Activated T-cell treated with anti-CD3 and anti-CD28 coated beads, Interleukin-2, amount 50 U/mL, for 72 hours (primary cell): ENCODE measurements at regions not wholly inside any gene's neighbourhood (a gene's known extent, or its start where the extent isn't known, plus 50 kb on each side); places are given as distances from the start of the nearest gene placed in this dataset.

Source experiments
- ATAC-seq, 2 donors: fragments of 150-1000 bp; cut with Tn5 transposase; replicated peaks in 1 of 2; 2 replicates each; pipeline ENCODE4 v1.10.0; 2021; ENCODE audit warnings: moderate library complexity in 2 of 2, mild to moderate bottlenecking in 1 of 2
- DNase-seq, 2 donors: peaks; one replicate each; pipeline ENCODE4 v3.0.0; 2021 to 2022; ENCODE audit warnings: mixed read lengths in 1 of 2
- H3K27ac Mint-ChIP-seq: one replicate; pipeline ENCODE4 v1.8.0; 2022; ENCODE audit warnings: mild to moderate bottlenecking, moderate library complexity, mixed read lengths
- H3K27me3 Mint-ChIP-seq: one replicate; pipeline ENCODE4 v1.8.0; 2022; ENCODE audit warnings: low read depth, mixed read lengths
- H3K36me3 Mint-ChIP-seq, 2 donors: one replicate each; pipeline ENCODE4 v1.8.0; 2022; ENCODE audit warnings: mixed read lengths in 2 of 2, mild to moderate bottlenecking in 1 of 2; ENCODE audit not compliant: insufficient read depth in 2 of 2
- H3K4me1 Mint-ChIP-seq: one replicate; pipeline ENCODE4 v1.8.0; 2022; ENCODE audit warnings: low read depth, mixed read lengths
- H3K4me3 Mint-ChIP-seq, 2 donors: one replicate each; pipeline ENCODE4 v1.8.0; 2022; ENCODE audit warnings: mild to moderate bottlenecking in 2 of 2, mixed read lengths in 2 of 2, moderate library complexity in 2 of 2
- H3K9me3 Mint-ChIP-seq, 2 donors: one replicate each; pipeline ENCODE4 v1.8.0; 2022; ENCODE audit warnings: mixed read lengths in 2 of 2

- no peaks in the 10 kb centered on the region for H3K27me3 Mint-ChIP-seq
- no peak for ATAC-seq
- H3K27ac Mint-ChIP-seq, result no peak overlapping the region
- H3K9me3 Mint-ChIP-seq, result no peaks in the 10 kb centered on the region
- no peak for DNase-seq
- no peaks in the 10 kb centered on the region for H3K4me1 Mint-ChIP-seq
- no peak overlapping the region for H3K4me3 Mint-ChIP-seq
- no peaks in the 10 kb centered on the region for H3K36me3 Mint-ChIP-seq
These were observed 524.1 kb downstream of the GLRX3 start for GRCh38 chr10:130660266-130660665.

GRCh38 chr10:130661419-130661818, 525.2 kb downstream of the GLRX3 start:
- ATAC-seq, result no peak
- no peak for DNase-seq
- H3K4me3 Mint-ChIP-seq, result no peak overlapping the region
- no peaks in the 10 kb centered on the region for H3K9me3 Mint-ChIP-seq
- H3K27ac Mint-ChIP-seq, result no peak overlapping the region
- no peaks in the 10 kb centered on the region for H3K36me3 Mint-ChIP-seq
- no peaks in the 10 kb centered on the region for H3K4me1 Mint-ChIP-seq
- H3K27me3 Mint-ChIP-seq, result peaks cover 8% of the 10 kb centered on the region

- H3K36me3 Mint-ChIP-seq, result no peaks in the 10 kb centered on the region
- peaks cover 11% of the 10 kb centered on the region for H3K27me3 Mint-ChIP-seq
- no peak for DNase-seq
- no peak for ATAC-seq
- no peaks in the 10 kb centered on the region for H3K4me1 Mint-ChIP-seq
- H3K4me3 Mint-ChIP-seq, result no peak overlapping the region
- H3K9me3 Mint-ChIP-seq, result peaks cover 0 to 1% of the 10 kb centered on the region in 2 donors
- H3K27ac Mint-ChIP-seq, result no peak overlapping the region
These were observed 526.6 kb downstream of the GLRX3 start for GRCh38 chr10:130662775-130663174.

DNA sequence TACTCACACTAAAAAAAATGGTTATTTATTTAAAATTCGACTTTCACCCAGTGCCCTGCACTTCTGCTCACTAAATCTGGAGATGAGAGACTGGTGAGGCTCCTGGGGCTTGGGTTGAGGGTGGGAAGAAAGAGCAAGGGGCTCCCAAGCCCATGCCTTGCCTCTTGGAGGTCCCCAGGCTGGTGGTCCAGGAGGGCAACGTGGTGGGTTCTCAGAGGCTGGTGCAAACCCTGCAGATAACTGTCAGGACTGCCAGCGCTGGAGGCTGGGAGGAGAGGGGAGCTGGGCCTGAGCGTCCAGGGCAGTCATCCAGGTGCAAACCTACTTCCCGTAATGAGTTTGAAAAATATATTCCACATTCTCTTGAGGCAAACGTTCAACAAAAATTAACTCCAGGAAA, 528.3 kb downstream of the GLRX3 start:
- Mint-ChIP-seq H3K9me3 (peaks cover 0 to 3% of the 10 kb centered on the region in 2 donors), H3K4me1 (no peaks in the 10 kb centered on the region), H3K27me3 (peaks cover 13% of the 10 kb centered on the region), H3K36me3 (no peaks in the 10 kb centered on the region), H3K27ac (no peak overlapping the region), H3K4me3 (no peak overlapping the region)
- DNase-seq, result no peak
- ATAC-seq, result no peak

- H3K4me1 Mint-ChIP-seq, result no peaks in the 10 kb centered on the region
- H3K9me3 Mint-ChIP-seq, result peaks cover 0 to 3% of the 10 kb centered on the region in 2 donors
- no peak overlapping the region for H3K4me3 Mint-ChIP-seq
- H3K27me3 Mint-ChIP-seq, result peaks cover 13% of the 10 kb centered on the region
- no peak for DNase-seq
- H3K27ac Mint-ChIP-seq, result no peak overlapping the region
- no peak for ATAC-seq
- no peaks in the 10 kb centered on the region for H3K36me3 Mint-ChIP-seq
These were observed 530.0 kb downstream of the GLRX3 start for GRCh38 chr10:130666215-130666614.

DNA sequence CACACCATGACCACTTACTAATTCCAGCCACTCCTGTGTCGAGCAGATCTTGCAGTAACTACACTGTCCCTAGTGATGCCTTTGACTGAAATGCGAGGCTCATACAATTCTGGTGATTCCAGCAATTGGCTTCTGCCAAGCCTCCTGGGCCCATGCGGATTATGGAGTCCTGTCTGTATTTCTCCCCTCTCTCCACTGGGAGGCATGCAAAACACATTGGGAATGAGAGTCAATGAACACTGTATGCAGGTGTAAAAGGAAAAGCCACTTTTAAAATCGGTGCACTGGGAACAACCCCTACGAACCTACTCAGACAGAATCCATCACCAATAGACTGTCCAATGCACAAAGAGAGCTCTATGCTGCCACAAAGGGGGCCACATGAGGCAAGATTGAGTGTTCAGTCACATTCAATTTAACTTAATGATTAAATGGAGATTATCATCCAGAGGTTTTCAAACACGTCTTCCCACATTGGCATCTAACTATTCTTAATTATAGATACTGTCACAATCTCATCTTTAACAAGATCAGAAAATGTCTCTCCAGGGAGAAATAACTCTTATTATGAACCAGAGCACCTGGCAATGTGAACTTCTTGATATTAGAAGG, 550.6 kb downstream of the GLRX3 start:
- no peak overlapping the region for H3K27ac Mint-ChIP-seq
- DNase-seq (no peak), ATAC-seq (no peak)
- peaks cover 3 to 8% of the 10 kb centered on the region in 2 donors for H3K9me3 Mint-ChIP-seq
- no peaks in the 10 kb centered on the region for H3K4me1 Mint-ChIP-seq
- no peaks in the 10 kb centered on the region for H3K36me3 Mint-ChIP-seq
- no peak overlapping the region for H3K4me3 Mint-ChIP-seq
- H3K27me3 Mint-ChIP-seq, result no peaks in the 10 kb centered on the region

DNA sequence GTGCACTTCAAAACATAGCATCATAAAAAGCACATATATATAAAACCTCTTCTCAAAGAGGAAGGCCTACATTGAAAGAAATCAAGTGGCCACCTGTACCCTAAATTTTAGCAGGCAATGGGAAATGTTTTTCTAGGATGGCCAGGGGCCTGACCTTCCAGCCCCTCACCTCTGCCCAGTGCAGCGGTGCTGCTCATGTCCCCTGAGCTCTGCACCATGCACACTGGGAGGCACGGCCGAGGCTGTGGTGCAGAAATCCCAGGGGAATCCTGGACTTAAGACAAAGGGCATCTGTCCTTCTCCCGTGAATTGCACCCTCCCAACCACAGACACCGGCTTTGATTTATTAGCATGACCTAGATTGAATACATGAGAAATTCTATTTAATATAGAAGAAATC, 551.4 kb downstream of the GLRX3 start:
- Mint-ChIP-seq H3K27ac (no peak overlapping the region), H3K27me3 (no peaks in the 10 kb centered on the region), H3K4me1 (no peaks in the 10 kb centered on the region), H3K9me3 (peaks cover 3 to 8% of the 10 kb centered on the region in 2 donors), H3K36me3 (no peaks in the 10 kb centered on the region), H3K4me3 (no peak overlapping the region)
- ATAC-seq (no peak), DNase-seq (no peak)

DNA sequence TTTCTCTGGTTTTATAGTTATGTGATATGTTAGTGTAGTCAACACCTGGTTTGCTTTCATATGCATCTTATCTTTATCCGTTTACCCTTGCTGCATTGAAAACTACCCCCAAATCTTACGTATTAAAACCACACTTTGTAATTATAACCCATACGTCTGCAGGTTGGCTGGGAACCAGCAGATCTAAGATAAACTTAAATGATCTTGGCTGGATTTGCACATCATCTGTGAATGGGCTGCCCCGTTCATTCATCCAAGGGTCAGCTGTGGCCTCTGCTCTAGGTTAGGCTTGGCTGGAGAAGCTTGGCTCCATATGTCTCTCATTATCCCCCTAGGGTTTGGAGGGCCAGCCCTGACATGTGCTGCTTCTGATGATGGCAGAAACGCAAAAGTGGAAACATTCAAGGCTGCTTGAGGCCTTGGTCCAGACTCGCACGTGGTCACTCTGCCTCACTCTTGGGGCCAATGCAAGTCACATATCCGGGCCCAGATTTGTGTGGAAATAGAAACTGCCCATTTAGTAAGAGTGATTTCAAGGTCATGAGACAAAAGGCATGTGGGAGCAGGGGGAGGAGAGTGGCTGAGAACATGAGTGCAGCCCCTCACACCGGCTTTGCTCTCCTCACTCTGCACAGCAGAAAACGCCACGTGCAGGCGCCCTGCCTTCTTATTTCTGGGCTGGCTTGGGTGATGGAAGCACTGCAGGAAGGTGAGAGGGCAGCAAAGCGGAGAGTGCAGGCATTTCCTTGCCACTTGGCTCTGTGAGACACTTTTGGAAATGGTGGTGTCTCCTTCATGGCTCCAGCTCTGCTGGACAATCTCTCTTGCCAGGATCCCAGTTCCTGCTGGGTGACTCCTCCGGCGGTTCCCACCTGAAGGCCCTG, 553.8 kb downstream of the GLRX3 start:
- H3K36me3 Mint-ChIP-seq, result no peaks in the 10 kb centered on the region
- H3K27ac Mint-ChIP-seq, result no peak overlapping the region
- no peaks in the 10 kb centered on the region for H3K4me1 Mint-ChIP-seq
- H3K27me3 Mint-ChIP-seq, result no peaks in the 10 kb centered on the region
- DNase-seq (no peak), ATAC-seq (no peak)
- H3K9me3 Mint-ChIP-seq, result peaks cover 0 to 1% of the 10 kb centered on the region in 2 donors
- H3K4me3 Mint-ChIP-seq, result no peak overlapping the region

DNA sequence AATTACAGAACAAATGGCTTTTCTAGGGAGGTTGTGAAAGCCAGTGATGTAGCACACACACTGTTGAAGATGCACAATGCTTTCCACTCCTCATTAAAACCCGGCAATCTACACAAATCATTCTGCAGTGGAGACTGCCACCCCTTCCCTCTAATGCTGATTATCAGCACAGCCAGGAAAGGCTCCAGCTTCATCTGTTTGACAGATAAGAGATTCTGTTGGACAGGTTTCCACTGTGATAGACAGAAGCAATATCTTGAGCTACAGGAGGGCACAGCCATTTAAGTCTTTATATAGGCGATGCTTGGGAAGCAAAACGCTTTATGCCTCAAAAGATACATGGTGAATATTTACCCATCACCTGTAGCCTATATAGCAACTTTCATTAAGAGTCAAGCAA, 555.6 kb downstream of the GLRX3 start:
- Mint-ChIP-seq H3K9me3 (peaks cover 0 to 1% of the 10 kb centered on the region in 2 donors), H3K27me3 (no peaks in the 10 kb centered on the region), H3K36me3 (no peaks in the 10 kb centered on the region), H3K4me3 (no peak overlapping the region), H3K27ac (no peak overlapping the region), H3K4me1 (no peaks in the 10 kb centered on the region)
- DNase-seq (no peak), ATAC-seq (no peak)

DNA sequence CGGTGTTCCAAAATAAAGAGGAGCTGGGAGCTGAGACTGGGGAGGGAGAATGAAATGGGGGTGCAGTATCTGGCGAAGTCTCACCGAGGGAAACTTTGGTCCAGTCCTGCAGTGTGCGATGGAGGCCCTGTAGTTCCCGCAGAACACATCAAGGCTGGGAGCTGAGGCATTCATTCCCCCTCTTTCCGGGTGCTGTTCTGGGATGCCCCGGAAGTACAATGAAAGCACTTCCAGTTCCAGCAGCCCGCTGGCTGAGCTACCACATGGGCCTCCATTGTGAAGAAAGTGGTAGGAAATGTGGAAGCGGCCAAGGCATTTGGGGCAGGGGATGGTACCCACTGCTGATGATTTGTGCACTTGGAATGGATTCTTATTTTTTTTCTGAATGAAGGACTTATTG, 560.7 kb downstream of the GLRX3 start:
- Mint-ChIP-seq H3K27me3 (no peaks in the 10 kb centered on the region), H3K9me3 (no peaks in the 10 kb centered on the region), H3K4me3 (no peak overlapping the region), H3K27ac (no peak overlapping the region), H3K4me1 (no peaks in the 10 kb centered on the region), H3K36me3 (no peaks in the 10 kb centered on the region)
- no peak for DNase-seq
- no peak for ATAC-seq

GRCh38 chr10:130707389-130707979, 571.3 kb downstream of the GLRX3 start:
- DNase-seq (no peak), ATAC-seq (no peak)
- H3K27me3 Mint-ChIP-seq, result peaks cover 7% of the 10 kb centered on the region
- no peaks in the 10 kb centered on the region for H3K4me1 Mint-ChIP-seq
- peaks cover 0 to 4% of the 10 kb centered on the region in 2 donors for H3K36me3 Mint-ChIP-seq
- peaks cover 0 to 5% of the 10 kb centered on the region in 2 donors for H3K9me3 Mint-ChIP-seq
- H3K4me3 Mint-ChIP-seq, result no peak overlapping the region
- no peak overlapping the region for H3K27ac Mint-ChIP-seq

- H3K27ac Mint-ChIP-seq, result no peak overlapping the region
- peaks cover 7% of the 10 kb centered on the region for H3K27me3 Mint-ChIP-seq
- DNase-seq, result no peak
- peaks cover 0 to 4% of the 10 kb centered on the region in 2 donors for H3K36me3 Mint-ChIP-seq
- no peak overlapping the region for H3K4me3 Mint-ChIP-seq
- H3K9me3 Mint-ChIP-seq, result peaks cover 0 to 5% of the 10 kb centered on the region in 2 donors
- H3K4me1 Mint-ChIP-seq, result no peaks in the 10 kb centered on the region
- no peak for ATAC-seq
These were observed 572.4 kb downstream of the GLRX3 start for GRCh38 chr10:130708465-130709070.

DNA sequence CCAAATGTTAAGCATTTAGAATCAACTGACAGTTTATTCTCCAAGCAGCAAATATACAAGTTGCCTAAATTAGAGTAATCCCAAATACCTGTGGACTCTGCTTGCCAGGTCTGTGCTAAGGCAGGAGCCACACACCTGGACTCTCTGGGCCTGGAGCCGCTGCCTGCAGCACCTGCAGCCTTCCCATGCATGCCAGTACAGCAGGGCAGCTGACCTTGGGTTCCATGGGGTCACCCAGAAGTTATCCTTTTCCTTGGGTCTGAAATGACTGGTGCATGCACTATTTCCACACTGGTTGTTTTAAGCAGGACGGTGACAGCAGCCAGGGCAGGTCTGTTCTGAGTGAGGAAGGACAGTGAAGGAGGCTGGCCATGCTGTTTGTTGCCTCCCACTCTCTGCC, 573.2 kb downstream of the GLRX3 start:
- H3K27me3 Mint-ChIP-seq, result peaks cover 7% of the 10 kb centered on the region
- no peak for ATAC-seq
- H3K27ac Mint-ChIP-seq, result no peak overlapping the region
- peaks cover 0 to 5% of the 10 kb centered on the region in 2 donors for H3K9me3 Mint-ChIP-seq
- H3K36me3 Mint-ChIP-seq, result peaks cover 0 to 4% of the 10 kb centered on the region in 2 donors
- DNase-seq, result no peak
- no peak overlapping the region for H3K4me3 Mint-ChIP-seq
- H3K4me1 Mint-ChIP-seq, result no peaks in the 10 kb centered on the region
